HG03280 (cell line): ENCODE measurements at regions not wholly inside any gene's neighbourhood (a gene's known extent, or its start where the extent isn't known, plus 50 kb on each side); places are given as distances from the start of the nearest gene placed in this dataset.

Experiments used
- ATAC-seq: cut with Tn5 transposase; IDR thresholded peaks from one replicate; pipeline ENCODE4 v1.9.1; 2021; ENCODE audit warnings: mild to moderate bottlenecking, moderate library complexity; ENCODE audit not compliant: unreplicated experiment

DNA sequence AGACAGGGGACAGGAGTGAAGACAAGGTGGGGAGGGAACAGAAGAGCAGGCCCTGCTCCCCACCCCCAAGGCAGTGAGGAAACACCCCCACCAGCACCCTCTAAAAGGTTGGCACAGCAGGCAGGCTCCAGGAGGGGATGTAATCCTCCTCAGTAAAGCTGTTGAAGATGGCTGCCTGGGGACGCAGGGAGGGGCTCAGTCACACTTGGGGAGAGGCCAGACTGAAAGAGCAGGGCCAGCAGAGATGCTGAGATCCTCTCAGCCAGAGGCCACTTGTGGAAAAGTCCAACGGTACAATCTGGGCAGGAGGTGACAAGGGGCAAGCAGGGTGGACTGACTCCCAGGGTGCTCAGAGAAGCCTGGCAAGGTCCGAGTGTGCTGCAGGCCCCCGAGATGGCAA is 154.8 kb upstream of the ID2 start:
- ATAC-seq: no peak

DNA sequence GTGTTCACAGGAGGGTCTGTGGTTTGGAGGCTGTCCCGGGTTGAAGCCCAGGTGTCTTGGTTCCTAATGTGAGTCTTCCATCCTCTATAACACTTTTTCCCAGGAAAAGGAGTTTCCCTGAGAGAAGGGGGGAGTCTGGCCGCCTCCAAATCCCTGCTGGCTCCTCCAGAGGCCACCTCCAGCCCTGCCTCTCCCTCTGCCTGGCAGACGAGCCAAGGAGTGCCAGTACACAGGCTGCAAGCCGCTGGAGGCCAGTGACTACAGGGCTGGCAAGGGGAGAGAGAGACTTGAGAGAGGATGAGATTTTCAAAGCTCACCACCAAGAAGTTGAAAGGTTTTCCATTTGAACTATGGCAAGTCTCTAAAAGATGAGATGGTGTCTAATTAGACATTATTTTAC is 154.2 kb upstream of the ID2 start:
- ATAC-seq: no peak

- ATAC-seq: no peak
Measured at GRCh38 chr2:8528863-8529262, 153.0 kb upstream of the ID2 start.

GRCh38 chr2:8529706-8530277 is 152.1 kb upstream of the ID2 start:
- no peak for ATAC-seq

DNA sequence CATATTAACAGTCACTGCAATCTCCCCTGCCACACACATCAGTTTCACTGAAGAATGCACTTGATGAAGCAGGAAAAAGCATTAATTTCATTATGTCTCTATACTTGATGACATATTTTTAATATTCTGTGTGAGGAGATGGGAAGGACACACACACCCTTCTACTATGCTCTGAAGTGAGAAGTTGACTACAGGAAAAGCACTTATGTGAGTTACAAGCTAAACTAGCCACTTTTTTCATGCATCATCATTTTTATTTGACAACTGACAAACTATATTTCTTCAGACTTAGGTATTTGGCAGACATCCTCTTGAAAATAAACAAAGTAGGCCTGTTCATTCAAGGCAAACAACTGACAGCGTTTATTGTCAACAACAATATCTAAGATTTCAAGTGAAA is 150.4 kb upstream of the ID2 start:
- no peak for ATAC-seq

- no peak for ATAC-seq
Measured at GRCh38 chr2:8532438-8532837, 149.4 kb upstream of the ID2 start.

DNA sequence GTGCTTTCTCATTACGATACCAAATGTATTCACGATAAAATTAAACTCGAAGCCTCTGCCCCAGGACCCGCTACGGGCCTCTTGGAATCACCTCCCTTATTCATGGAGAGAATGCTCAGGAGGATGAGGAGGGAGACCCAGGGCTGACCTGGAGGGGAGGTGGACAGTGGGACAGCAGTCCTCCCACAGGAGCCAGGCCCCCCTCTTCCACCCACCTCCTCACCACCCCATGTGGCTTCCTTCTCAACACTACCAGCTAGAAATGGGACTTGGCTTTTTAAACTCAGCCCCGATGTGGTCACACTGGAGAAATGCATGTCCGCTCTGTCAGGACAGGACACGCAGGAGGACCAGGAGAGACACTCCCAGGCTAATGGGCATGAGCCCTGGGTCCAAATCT is 147.9 kb upstream of the ID2 start:
- ATAC-seq: no peak

DNA sequence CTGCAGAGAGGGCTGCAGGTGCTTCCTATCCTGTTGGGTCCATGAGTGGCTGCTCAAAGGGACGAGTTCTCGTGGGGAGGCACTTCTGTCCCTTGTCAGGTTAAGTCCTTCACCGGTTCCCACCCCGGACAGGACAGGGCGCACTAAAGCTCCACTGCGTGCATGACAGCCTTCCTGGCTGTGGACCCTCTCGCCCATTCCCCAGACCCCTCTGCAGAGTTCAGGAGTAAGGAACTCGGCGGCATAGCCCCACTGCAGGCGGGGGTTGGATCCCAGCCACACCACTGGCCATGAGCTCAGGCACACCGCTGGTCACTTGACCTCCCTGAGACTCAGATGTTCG is 147.5 kb upstream of the ID2 start:
- ATAC-seq: no peak

GRCh38 chr2:8534729-8535468 is 147.0 kb upstream of the ID2 start:
- no peak for ATAC-seq

DNA sequence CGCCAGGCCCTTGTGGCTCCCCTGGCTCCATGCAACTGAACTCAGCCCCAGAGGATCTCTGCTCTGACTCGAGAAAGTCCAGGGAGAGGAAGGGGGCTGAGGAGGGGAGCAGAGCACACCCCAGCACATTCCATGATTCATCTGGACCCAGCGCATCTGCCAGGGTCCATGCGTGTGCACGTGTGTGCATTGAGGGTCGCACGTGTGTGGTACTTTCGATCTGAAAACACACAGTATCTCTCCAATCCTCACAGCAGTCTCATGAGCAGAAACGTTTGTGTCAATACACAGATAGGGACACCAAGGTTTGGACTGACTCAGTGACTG is 146.4 kb upstream of the ID2 start:
- ATAC-seq: no peak

DNA sequence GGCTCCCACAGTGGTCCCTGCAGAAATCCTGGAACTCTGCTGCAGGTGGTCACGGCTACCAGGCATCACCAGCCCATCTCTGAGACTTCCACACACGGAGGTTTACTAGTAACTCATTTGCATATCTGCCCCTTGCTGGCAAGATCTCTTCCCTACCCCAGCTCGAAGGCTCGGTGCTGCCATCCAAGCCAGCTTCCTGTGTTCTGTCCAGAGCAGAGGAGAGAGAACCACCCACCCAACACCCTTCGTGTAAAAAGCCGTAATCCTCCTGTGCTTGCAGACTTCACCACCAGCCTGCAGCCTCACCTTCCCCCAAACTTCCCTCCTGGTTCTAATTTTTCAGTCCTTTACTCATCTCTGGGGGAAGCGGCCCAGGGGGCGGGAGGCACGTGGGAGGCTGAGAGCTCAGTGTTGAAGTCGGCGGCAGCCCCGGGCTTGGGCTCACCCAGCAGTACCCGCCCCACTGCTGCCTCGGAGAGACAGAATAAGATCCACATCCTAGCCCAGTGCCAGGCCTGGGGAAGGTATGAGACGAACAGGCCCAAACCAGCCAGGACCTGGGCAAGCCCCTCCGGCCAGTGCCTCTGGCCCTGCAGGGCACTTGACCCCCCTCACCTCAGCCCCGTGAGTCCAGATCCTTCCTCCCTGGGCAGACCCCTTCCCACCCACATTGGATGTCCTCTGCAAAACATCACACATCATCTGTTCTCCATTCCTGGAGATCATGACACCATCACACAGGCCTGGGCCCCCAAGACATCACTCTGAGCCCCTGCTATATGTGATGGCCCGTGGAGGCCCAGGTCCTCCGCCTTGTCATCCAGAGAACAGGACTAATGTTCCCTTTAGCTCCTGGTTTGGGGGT is 145.8 kb upstream of the ID2 start:
- no peak for ATAC-seq

DNA sequence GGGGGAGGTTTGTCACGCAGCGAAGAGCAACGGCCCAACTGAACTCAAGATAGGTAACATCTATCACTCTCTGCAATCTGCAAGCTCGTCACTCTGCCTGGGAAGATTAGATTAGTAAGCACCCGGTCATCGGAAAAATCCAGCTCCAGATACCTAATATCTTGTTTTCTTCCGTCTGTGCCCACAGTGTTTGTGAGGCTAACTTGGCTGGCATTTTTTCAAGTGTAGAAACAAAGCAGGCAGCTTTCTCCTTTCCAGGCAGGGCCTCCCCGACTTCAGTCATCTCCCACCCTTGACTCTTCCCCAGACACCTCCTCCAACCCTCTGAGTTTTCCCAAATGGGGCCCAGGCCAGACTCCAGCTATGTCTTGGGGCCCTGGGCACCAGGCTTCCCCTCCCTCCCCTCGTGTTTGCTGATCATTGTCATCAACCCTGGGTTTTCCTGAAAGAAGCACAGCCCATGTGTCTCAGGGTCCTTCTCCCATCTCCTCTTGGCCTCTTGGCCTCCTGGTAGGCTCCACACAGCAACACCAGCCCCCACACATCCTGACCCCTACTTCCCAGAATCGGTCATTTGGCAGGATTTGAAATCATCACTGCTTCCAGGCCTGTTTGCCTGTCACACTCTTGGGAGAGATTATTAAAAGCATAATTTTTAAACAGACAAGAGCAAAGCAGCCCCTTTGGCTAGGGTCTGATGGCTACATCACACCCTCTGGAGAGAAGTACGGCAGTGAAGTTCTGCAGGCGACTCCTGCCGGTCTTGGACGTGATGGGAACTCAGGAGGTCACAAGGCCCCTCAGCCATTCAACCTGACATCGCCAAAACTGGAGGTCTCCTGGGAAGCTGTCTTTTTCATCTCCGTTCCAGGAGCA is 144.9 kb upstream of the ID2 start:
- no peak for ATAC-seq

DNA sequence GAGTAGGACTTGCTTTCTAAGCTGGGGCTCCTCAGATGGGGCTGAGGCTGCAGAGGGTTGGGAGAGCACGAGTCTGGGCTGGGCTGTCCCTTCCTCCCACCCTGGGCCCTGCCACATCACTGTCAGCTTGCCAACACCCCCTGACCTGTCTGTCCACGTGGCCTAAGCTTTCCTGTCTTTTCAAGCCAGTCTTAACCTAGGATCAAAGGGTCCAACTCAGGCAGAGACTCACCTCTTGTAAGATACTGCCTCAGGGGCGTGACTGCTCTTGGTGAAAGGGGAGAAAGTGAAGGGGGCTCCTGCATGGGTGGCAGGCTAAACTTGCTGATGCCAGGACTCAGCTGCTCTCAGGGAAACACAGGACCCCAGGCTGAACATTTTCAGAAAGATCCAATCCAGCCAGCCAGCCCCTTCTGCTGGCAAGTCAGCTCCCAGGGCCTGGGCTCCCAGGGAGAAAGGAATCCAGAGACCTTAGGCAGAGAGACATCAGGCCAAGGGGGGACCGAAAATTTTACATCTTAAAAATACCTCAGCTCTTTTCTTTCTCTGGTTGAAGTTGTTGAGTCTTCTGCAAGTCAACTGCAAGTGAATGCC is 144.2 kb upstream of the ID2 start:
- ATAC-seq: no peak

DNA sequence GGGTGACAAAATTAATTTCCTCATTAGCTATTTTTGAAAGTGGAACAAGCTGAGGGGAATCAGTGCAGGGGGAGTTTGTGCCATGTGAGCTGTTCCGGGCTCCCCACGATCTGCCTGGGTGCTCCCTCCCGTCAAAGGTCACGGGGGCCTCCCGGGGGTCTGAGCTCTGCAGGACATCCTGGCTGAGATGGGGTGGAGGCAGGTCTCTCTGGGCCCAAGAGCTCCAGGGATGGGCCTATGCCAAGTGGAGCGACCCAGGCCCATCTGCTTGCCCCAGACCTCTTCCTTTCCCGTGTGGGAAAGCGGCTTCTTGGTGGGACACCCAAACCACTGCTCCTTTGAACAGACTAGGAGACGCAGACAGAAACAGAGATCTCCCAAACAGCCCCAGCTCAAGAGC is 143.3 kb upstream of the ID2 start:
- no peak for ATAC-seq

- no peak for ATAC-seq
Measured at GRCh38 chr2:8538931-8539621, 142.8 kb upstream of the ID2 start.

DNA sequence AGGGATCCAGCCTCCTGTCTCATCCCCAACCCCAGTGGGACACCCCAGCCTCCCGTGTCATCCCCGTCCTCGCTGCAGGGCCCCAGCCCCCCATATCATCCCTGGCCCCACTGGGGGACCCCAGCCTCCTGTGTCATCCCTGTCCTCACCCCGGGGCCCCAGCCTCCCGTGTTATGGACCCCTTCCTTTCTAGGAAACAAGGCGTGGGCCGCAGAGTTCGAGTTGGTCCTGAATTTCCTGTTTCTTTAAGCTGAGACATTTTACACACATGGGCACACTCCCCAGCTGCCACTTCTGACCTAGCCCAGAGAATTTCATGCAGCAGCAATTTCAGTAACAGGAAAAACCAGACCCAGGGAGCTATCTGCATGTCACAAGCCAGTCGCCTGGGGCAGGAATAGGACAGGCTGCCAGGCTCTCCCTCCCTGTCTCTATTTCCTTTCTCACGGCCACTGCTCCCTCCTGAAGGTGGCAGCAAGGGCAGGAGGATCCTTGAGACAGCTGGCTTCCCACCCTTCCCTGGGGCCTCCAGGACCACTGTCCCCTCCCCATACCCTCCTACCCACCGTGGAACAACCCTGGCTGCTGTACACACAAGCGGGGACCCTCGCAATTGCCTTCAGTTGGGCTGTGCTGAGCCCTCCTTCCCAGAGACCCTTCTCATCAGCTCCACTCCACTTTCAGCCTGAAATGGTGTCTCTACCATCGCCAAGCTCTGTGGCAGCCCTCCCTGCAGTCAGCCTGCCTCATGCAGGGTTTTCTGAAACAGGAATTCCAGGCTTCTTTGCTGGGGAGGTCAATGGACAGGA is 141.9 kb upstream of the ID2 start:
- ATAC-seq: no peak

- ATAC-seq: no peak
Measured at GRCh38 chr2:8540552-8541055, 141.3 kb upstream of the ID2 start.

- ATAC-seq: no peak
Measured at GRCh38 chr2:8541223-8541622, 140.6 kb upstream of the ID2 start.

DNA sequence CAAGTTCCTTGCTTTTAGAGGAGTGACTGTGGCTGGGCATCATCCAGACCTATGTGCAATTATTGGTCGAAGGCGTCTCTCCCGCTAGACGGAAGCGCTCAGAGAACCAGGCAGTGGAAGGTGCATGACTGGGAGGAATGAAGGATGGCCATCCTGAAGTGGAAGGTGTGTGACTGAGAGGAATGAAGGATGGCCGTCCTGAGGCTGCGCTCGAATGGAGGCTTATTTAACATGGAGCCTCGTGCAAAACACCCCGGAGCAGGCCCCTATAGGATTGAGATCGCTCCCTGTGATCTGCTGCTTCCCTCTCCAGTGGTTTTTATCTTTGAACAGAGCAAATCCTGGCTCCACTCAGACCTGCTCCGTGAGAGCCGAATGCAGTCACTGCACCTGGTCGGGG is 140.2 kb upstream of the ID2 start:
- ATAC-seq: no peak
